RPMI7951 (cell line): ENCODE measurements at regions not wholly inside any gene's neighbourhood (a gene's known extent, or its start where the extent isn't known, plus 50 kb on each side); places are given as distances from the start of the nearest gene placed in this dataset.

Experiments used
- DNase-seq: peaks from one replicate; pipeline ENCODE4 v3.0.0-alpha.2; 2012; ENCODE audit warnings: low read depth

- DNase-seq = no peak
Measured at GRCh38 chr17:73783382-73783766, 139.1 kb upstream of the SDK2 start.

- no peak for DNase-seq
Measured at GRCh38 chr17:73783945-73784603, 139.8 kb upstream of the SDK2 start.

GRCh38 chr17:73785496-73785895 is 141.3 kb upstream of the SDK2 start:
- no peak for DNase-seq

- no peak for DNase-seq
Measured at GRCh38 chr17:73785958-73786743, 141.9 kb upstream of the SDK2 start.

GRCh38 chr17:73787076-73788059 is 143.1 kb upstream of the SDK2 start:
- DNase-seq = no peak

GRCh38 chr17:73788111-73788510 is 143.9 kb upstream of the SDK2 start:
- DNase-seq = no peak

GRCh38 chr17:73791121-73791520 is 146.9 kb upstream of the SDK2 start:
- no peak for DNase-seq

GRCh38 chr17:73791631-73792030 is 147.4 kb upstream of the SDK2 start:
- DNase-seq = no peak

- no peak for DNase-seq
Measured at GRCh38 chr17:73792994-73793393, 148.7 kb upstream of the SDK2 start.

- no peak for DNase-seq
Measured at GRCh38 chr17:73794336-73794735, 150.1 kb upstream of the SDK2 start.

GRCh38 chr17:73795730-73796129 is 151.5 kb upstream of the SDK2 start:
- no peak for DNase-seq

GRCh38 chr17:73797594-73798110 is 153.4 kb upstream of the SDK2 start:
- no peak for DNase-seq

- DNase-seq = peak; percentile 98
Measured at GRCh38 chr17:73798111-73798748, 154.0 kb upstream of the SDK2 start.

- no peak for DNase-seq
Measured at GRCh38 chr17:73799096-73799495, 154.9 kb upstream of the SDK2 start.

GRCh38 chr17:73799781-73800627 is 155.8 kb upstream of the SDK2 start:
- DNase-seq = no peak

- DNase-seq = no peak
Measured at GRCh38 chr17:73800893-73801292, 156.6 kb upstream of the SDK2 start.

- DNase-seq = no peak
Measured at GRCh38 chr17:73801455-73802100, 157.3 kb upstream of the SDK2 start.

- peak; percentile 42 for DNase-seq
Measured at GRCh38 chr17:73802314-73802713, 158.1 kb upstream of the SDK2 start.

- DNase-seq = no peak
Measured at GRCh38 chr17:73802871-73803270, 158.6 kb upstream of the SDK2 start.

- DNase-seq = no peak
Measured at GRCh38 chr17:73803964-73804435, 159.8 kb upstream of the SDK2 start.
